Urinary bladder (tissue), 3 donors: ENCODE measurements at regions not wholly inside any gene's neighbourhood (a gene's known extent, or its start where the extent isn't known, plus 50 kb on each side); places are given as distances from the start of the nearest gene placed in this dataset.
A peak's percentile ranks its signal among the peaks of the same experiment; 100 is the strongest.
"Not testable (repeated sequence)": the region's sequence is repeated elsewhere in the genome, so short reads cannot be mapped to it uniquely, and the experiment has no call there.

Experiments
- DNase-seq: peaks from one replicate; pipeline ENCODE4 v3.0.0-alpha.2; 2015; ENCODE audit errors: extremely low spot score
- H3K27ac ChIP-seq: one replicate; pipeline ENCODE4 v1.5.1; 2013; ENCODE audit warnings: low read depth, mild to moderate bottlenecking, moderate library complexity
- H3K36me3 ChIP-seq: one replicate; pipeline ENCODE4 v1.6.1; 2013; ENCODE audit warnings: mild to moderate bottlenecking, moderate library complexity; ENCODE audit not compliant: insufficient read depth
- H3K4me1 ChIP-seq: one replicate; pipeline ENCODE4 v1.6.1; 2013; ENCODE audit warnings: mild to moderate bottlenecking, moderate library complexity; ENCODE audit not compliant: insufficient read depth
- H3K4me3 ChIP-seq: one replicate; pipeline ENCODE4 v1.5.1; 2013; ENCODE audit warnings: low read depth, low read length
- WGBS: extraction: QIAGEN DNeasy Blood & Tissue Kit; methylation state at CpG from one replicate; pipeline ENCODE4 v1.1.7; 2013; 5-methylcytosine and 5-hydroxymethylcytosine counted together
- donor health status: healthy with polysubstance abuse.
- donor health status: healthy.

DNA sequence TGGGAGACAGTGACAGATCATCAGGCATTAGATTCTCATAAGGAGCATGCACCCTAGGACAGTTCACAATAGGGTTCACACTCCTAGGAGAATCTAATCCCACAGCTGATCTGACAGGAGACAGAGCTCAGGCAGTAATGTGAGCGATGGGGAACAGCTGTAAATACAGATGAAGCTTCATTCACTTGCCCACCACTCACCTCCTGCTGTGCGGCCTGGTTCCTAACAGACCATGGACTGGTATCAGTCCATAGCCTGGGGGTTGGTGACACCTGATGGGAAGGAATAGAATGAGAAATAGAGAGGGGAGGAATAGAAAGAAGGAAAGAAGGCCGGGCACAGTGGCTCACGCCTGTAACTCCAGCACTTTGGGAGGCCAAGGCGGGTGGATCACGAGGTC, 336.8 kb upstream of the SASH1 start:
- Histone ChIP-seq H3K4me1 (no peaks in the 10 kb centered on the region), H3K4me3 (no peak overlapping the region), H3K36me3 (no peaks in the 10 kb centered on the region), H3K27ac (no peak overlapping the region)
- WGBS: 94% methylated on average over 6 of the region's 6 CpGs
- no peak for DNase-seq

DNA sequence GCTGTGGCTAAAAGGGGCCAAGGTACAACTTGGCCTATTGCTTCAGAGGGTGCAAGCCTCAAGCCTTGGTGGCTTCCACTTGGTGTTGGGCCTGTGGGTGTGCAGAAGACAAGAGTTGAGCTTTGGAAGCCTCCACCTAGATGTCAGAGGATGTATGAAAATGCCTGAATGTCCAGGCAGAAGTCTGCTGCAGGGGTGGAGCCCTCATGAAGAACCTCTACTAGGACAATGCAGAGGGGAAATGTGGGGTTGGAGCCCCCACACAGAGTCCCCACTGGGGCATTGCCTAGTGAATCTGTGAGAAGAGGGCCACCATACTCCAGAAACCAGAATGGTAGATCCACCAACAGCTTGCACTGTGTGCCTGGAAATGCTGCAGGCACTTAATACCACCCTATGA, 332.1 kb upstream of the SASH1 start:
- DNase-seq: not testable (repeated sequence)

DNA sequence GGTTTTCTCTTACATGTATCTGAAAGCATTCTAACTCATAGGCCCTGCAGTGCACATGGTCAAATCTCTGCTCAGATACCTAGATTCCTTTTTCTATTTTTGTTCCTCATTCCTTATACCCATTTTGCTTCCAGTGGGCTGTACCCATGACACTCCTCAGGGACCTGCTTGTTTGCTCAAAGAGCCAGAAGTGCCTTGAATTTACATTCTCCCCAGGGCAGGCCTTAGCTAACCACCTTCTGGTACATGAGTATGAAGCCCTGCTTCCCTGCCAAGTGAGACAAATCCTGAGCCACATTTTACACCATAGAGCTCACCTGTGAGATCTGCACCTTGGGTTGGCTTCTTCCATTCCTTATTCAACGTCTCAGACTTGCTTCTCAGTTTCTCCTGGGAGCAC, 326.6 kb upstream of the SASH1 start:
- WGBS: 90% methylated on average over 1 of the region's 1 CpG
- no peak for DNase-seq
- Histone ChIP-seq H3K4me1 (no peaks in the 10 kb centered on the region), H3K27ac (no peak overlapping the region), H3K4me3 (no peak overlapping the region), H3K36me3 (no peaks in the 10 kb centered on the region)

More for the DNA sequence above, 332.1 kb upstream of the SASH1 start:
- H3K36me3 ChIP-seq, H3K4me1 ChIP-seq, H3K4me3 ChIP-seq, H3K27ac ChIP-seq: not testable (repeated sequence)

DNA sequence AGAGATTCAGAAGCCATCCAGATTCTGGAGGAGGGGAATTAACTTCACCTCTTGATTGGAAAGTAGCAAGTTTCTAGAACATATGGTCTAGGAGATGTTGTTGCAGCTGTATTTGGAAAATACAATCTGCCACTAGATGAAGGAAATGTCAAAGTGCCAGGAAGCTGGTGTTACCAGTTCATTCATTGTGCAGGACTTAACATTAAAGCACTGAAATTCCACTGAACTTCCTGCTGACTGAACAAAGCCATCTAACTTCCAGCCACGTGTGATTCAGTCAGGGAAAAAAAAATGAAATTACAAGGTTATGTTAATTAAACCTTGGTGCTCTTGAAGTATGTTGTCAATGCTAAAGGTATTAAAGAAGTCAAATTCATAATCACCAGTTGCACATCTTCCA, 321.5 kb upstream of the SASH1 start:
- Histone ChIP-seq H3K4me1 (no peaks in the 10 kb centered on the region), H3K27ac (no peak overlapping the region), H3K36me3 (no peaks in the 10 kb centered on the region), H3K4me3 (no peak overlapping the region)
- 47% methylated on average over 1 of the region's 1 CpG for WGBS
- DNase-seq: no peak

DNA sequence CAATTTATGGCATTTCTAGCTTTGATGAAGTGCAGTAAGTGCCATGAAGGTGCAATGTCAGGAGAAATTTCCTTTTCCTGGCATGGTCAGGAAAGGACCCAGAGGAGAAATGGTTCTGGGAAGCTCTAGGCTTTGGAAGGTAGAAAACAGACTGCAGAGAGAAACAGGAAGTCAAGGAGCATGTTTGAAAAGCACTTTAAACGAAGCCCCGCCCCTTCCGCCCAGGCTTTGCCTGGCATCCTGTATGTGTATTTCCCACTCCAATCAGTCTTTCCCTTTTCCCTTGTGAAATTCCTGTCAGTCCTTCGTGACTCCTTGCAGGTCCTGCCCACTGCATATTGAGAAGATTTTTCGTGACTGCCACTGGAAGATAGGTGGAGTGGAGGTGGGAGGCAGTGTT, 320.9 kb upstream of the SASH1 start:
- Histone ChIP-seq H3K36me3 (no peaks in the 10 kb centered on the region), H3K27ac (no peak overlapping the region), H3K4me3 (no peak overlapping the region), H3K4me1 (no peaks in the 10 kb centered on the region)
- no peak for DNase-seq
- WGBS: 65% methylated on average over 5 of the region's 5 CpGs

DNA sequence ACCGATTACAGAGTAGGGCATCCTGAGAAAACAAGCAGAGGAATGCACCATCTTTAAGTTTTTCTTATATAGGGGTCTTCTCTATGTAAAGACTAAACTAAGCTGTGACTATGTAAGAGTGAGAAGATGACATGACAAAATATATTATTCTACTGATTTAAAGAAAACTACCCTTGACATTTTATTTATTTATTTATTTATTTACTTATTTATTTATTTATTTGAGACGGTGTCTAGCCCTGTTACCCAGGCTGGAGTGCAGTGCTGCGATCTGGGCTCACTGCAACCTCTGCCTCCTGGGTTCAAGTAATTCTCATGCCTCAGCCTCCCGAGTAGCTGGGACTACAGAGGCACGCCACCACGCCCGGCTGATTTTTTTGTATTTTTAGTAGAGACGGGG, 320.4 kb upstream of the SASH1 start:
- not testable (repeated sequence) for H3K27ac ChIP-seq, H3K4me1 ChIP-seq, DNase-seq, H3K36me3 ChIP-seq, H3K4me3 ChIP-seq
- WGBS: 98% methylated on average over 8 of the region's 8 CpGs

DNA sequence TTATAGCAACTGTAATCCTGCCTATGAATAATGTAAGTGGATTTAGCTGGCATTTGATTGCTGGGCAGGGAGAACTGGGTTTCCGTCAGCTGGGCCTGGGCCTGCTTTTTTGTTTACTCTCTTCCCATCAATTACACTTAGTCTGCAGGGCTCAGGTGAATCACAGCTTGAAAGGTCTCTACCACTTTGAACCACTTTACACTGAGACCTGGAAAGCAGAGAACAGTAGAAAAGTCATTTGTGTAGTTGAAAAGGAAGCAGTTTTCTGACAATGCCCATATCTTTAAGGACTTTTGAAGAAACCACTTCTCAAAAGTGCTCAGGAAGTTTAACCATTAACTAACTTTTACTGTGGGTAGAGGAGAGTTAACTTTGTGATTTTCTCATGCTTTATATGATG, 315.4 kb upstream of the SASH1 start:
- DNase-seq: peak; percentile 20
- H3K4me3 ChIP-seq: no peak overlapping the region
- H3K36me3 ChIP-seq: no peaks in the 10 kb centered on the region
- 59% methylated on average over 1 of the region's 1 CpG for whole genome bisulfite sequencing
- no peak overlapping the region for H3K27ac ChIP-seq
- H3K4me1 ChIP-seq: no peaks in the 10 kb centered on the region

DNA sequence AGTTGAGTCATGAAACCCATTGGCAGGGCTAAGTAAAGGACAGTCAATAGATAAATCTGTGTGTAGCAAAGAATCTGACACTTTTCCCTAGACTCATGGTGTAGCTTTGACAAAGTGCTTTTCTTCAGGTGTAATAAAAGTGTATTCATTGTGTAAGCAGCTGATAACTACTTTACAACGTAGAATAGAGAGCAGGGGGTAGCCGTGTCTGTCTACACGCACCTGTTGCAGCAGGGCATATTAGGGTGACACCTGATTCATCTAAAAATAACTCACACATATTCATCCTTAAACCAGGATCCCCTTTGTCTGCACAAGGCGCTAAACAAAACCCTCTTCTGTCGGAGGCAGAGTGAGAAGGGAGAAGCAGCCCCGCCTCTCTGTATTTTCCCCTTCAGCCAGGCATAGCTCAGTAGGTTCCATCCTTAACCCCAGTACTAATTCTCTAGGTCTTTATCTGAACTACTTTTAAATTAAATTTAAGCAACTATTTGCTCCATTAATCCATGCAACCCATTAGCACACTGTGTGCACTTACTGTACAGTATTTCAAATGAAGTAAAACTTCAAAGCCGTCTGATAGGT, 306.7 kb upstream of the SASH1 start:
- Histone ChIP-seq H3K36me3 (no peaks in the 10 kb centered on the region), H3K4me3 (no peak overlapping the region), H3K4me1 (no peaks in the 10 kb centered on the region), H3K27ac (no peak overlapping the region)
- DNase-seq: no peak
- WGBS: 95% methylated on average over 7 of the region's 7 CpGs

DNA sequence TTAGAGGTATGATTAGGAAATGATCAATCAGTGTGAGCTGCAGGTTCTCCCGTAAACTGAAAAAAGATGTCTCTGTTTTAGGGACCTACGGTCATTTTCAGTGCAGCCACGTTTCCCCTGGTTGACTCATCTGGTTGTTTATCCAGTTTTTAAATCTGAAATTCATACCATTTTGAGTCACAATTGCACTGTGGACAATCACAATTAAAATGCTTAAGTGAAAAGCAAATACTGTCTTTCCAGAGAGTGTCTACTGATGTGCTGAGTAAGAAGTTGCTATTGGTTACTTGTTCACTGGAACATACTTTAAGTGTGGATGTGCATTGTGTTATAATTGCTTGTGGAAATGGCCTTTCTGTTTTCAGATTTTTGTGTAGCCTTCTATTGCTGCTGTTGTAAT, 305.1 kb upstream of the SASH1 start:
- 72% methylated on average over 3 of the region's 3 CpGs for WGBS
- no peak overlapping the region for H3K27ac ChIP-seq

DNA sequence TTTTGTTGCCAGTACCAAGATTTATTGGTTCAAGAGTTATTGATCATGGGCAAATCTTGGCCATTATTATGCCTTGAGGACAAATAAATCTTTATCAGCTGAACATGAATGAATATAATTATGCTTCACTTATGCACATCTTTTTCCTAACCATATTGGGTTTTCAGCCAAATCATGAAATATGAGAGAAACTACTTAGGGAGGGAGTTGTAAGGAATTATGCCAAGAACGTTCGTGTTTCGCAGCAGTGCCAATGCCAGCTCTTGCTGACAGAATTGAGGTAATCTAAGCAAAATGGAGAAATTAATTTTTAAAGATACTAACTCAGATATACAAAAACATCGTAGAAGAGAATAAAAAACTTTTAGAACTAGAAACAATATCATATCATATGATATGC, 301.1 kb upstream of the SASH1 start:
- Histone ChIP-seq H3K36me3 (no peaks in the 10 kb centered on the region), H3K27ac (no peak overlapping the region), H3K4me1 (no peaks in the 10 kb centered on the region), H3K4me3 (no peak overlapping the region)
- 86% methylated on average over 4 of the region's 4 CpGs for WGBS
- DNase-seq: no peak

More for the DNA sequence above, 305.1 kb upstream of the SASH1 start:
- H3K4me3 ChIP-seq: no peak overlapping the region
- H3K4me1 ChIP-seq: no peaks in the 10 kb centered on the region
- no peaks in the 10 kb centered on the region for H3K36me3 ChIP-seq
- no peak for DNase-seq

DNA sequence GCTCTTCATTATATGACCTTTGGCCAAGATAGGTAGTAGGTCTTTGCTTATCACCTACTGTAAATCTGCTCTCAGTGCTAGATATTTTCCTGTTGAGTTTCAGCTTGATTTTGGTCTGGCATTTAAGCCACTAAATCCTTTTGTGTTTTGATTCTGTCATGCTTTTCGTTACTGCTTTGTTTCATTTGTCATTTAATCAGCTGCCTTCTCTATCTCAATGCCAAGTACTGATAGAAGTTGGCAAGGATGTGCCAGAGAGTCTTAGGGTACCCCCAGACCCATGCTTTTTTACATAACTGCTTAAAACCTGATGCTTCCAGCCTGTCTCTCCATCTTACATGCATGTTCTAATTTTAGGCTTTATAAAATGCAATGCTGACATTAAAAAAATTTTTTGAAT, 300.1 kb upstream of the SASH1 start:
- no peaks in the 10 kb centered on the region for H3K36me3 ChIP-seq
- H3K4me1 ChIP-seq: no peaks in the 10 kb centered on the region
- no peak overlapping the region for H3K27ac ChIP-seq
- H3K4me3 ChIP-seq: no peak overlapping the region
- DNase-seq: no peak
- WGBS: 42% methylated on average over 1 of the region's 1 CpG

DNA sequence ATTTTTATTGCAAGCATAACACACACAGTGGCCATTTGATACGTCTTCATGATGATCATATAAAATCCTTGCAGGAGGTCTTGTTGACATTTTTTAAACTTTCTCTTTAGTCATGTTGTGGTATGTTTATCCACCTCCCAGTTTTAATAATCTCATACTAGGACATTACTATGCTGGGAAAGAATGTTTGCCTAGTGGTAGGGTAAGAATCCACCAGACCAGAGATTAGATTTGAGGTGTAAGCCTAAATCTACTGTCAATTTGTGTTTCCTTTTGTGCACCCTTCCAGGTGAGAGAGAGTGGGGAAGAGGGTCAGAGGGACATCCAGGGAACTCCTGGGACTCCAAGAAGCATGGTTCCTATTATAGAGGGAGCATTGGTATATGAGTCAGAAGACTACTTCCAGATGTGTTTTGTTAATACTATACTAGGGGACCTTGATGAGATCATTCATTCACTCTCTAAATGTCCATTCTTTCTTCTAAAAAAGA, 298.3 kb upstream of the SASH1 start:
- no peak overlapping the region for H3K27ac ChIP-seq
- 54% methylated on average over 1 of the region's 1 CpG for WGBS
- DNase-seq: no peak
- H3K36me3 ChIP-seq: no peaks in the 10 kb centered on the region
- no peaks in the 10 kb centered on the region for H3K4me1 ChIP-seq
- H3K4me3 ChIP-seq: no peak overlapping the region

DNA sequence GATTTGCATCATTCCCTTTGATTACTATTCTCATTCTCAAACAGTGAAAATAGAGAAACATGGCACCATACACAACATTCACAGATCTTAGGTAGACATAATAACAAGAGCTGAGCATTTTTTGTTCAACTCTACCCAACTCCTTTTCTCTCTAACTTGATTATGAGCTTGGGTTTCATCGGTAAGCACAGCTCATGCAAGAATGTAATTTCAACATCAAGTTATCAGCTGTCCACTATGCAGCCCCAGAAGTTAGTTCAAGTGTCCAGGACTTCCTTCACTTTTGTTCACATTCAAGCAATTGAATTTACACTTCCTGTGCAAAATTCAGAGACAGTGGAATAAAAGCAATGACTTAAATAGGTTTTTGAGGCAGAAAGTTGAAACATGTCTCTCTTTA, 297.7 kb upstream of the SASH1 start:
- no peak overlapping the region for H3K27ac ChIP-seq
- 81% methylated on average over 1 of the region's 1 CpG for WGBS
- no peak for DNase-seq
- H3K4me3 ChIP-seq: no peak overlapping the region
- H3K36me3 ChIP-seq: no peaks in the 10 kb centered on the region
- no peaks in the 10 kb centered on the region for H3K4me1 ChIP-seq

DNA sequence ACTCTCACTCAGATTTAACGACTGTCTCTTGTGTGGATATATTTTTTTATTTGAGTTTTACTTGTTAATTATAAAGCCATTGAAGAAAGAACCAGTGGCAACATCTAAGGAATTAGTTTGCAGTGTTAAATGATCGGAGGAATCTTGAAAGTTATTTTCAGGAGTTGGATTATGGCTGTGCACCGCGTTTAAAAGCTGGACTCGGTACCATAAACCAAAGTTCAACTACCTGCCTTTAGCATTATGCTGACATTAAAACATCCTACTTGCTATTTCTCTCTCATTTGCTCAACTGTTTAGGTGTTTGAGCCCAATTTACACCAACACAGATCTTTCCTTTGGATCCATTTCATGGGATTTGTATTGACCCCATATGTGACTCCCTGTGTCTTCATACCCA, 289.4 kb upstream of the SASH1 start:
- no peaks in the 10 kb centered on the region for H3K4me1 ChIP-seq
- WGBS: 95% methylated on average over 5 of the region's 5 CpGs
- DNase-seq: no peak

DNA sequence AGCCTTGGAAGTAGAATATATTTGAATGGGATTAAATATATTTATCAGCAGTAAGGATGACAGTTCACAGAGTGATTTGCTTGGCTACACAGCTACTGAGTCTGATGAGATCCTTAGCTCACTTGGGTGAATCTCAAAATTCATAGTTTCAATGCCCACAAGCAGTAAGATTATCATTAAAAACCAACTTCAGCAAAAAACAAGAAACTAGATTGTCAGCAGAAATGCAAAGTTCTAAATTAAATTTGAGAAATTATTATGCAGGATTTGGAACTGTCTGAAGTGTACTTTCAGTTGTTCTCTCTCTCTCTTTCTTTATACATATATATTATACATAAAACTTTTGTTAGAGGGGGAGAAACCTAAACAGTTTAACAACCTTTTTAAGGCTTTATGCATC, 288.8 kb upstream of the SASH1 start:
- Histone ChIP-seq H3K4me3 (no peak overlapping the region), H3K27ac (no peak overlapping the region), H3K4me1 (no peaks in the 10 kb centered on the region), H3K36me3 (no peaks in the 10 kb centered on the region)
- DNase-seq: no peak

More for the DNA sequence above, 289.4 kb upstream of the SASH1 start:
- Histone ChIP-seq H3K4me3 (no peak overlapping the region), H3K36me3 (no peaks in the 10 kb centered on the region), H3K27ac (no peak overlapping the region)
